ENCODE measurements at regions not wholly inside any gene's neighbourhood (a gene's known extent, or its start where the extent isn't known, plus 50 kb on each side); places are given as distances from the start of the nearest gene placed in this dataset.

- TF ChIP-seq CTCF (conservative IDR thresholded peaks at IDR 0.05; ENCODE audit: low read depth, low read length) (no peak), EZH2 (IDR thresholded peaks at IDR 0.05; ENCODE audit: borderline replicate concordance, low read depth, low read length, poor library complexity, severe bottlenecking) (no peak)
Measured at GRCh38 chr10:88190540-88191235, 327.3 kb downstream of the PTEN start.

Data from A673 (cell line).